HG02678 (cell line): ENCODE measurements at regions not wholly inside any gene's neighbourhood (a gene's known extent, or its start where the extent isn't known, plus 50 kb on each side); places are given as distances from the start of the nearest gene placed in this dataset.

Experiments
- ATAC-seq: cut with Tn5 transposase; IDR thresholded peaks from one replicate; pipeline ENCODE4 v1.9.1; 2021; ENCODE audit warnings: mild to moderate bottlenecking, moderate library complexity; ENCODE audit not compliant: unreplicated experiment

DNA sequence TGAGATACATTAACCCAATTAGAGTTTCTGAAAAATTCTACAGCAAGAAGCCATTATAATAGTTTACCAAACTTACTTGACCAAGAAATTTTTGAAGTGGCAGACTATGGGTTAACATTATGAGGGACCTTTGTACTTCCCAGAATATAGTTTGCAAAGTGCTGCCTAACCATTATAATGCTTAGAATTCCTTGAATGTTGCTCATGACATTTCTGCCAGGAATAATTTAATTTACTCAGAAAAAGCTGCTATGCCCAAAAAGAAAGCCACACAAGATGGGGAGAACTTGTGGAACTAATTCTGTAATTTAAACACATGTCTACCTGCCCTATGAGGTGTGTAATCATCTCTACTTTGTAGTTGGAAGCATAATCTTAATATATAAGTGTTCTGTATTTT, 58.1 kb upstream of the MYCBP2 start:
- ATAC-seq: no peak

DNA sequence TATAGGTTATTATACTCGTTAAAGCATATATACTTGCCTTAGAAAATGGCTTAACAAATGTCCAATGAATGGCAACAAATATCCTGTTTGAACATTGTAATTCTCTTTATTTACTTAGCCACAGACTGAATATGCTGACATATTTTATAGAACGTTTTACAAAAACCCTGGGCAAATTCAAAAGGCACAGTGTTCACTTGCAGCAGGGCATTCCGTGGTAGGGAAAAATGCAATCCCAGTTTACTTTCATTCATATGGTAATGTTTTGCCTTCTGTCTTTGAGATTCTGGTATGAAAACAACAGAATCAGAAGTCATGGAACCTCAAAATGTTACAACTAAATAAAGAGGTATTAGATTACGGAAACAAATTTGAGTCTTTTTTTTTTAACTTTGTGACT, 56.2 kb upstream of the MYCBP2 start:
- ATAC-seq: no peak

DNA sequence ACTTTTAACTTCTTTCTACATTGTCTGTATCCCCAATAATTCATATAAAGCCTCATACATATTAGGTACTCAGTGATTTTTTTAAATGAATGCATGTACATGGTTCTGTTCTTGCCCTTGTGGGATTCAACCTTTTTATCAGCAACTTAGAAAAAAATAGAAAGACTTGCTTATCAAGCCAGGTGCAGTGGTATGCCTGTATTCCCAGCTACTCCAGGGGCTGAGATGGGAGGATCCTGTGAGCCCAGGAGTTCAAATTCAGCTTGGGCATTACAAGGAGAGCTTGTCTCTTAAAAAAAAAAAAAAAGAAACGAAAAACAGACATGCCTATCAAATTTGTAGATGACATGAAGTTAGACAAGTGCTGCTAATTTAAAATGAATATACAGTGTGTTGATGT, 54.2 kb upstream of the MYCBP2 start:
- ATAC-seq: no peak

- ATAC-seq: no peak
Observed at GRCh38 chr13:77379508-77379907, 52.6 kb upstream of the MYCBP2 start.

DNA sequence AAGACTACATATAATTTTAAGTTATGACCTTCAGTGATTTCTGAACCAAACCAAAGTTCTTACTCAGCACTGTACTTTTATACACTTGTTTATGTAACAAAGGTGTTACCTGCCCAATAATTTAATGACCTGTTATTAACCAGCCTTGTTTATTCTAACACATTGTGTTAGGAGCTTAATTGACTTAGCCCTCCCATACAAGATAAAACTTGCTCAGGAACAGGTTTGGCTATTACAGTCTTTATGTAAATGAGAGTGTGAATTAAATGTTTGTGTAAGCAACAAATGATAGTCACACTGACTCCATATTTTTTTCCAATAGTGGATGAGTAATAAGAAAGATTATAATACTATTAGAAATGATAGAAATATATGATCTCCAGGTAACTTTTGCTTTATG, 51.8 kb upstream of the MYCBP2 start:
- ATAC-seq: no peak

DNA sequence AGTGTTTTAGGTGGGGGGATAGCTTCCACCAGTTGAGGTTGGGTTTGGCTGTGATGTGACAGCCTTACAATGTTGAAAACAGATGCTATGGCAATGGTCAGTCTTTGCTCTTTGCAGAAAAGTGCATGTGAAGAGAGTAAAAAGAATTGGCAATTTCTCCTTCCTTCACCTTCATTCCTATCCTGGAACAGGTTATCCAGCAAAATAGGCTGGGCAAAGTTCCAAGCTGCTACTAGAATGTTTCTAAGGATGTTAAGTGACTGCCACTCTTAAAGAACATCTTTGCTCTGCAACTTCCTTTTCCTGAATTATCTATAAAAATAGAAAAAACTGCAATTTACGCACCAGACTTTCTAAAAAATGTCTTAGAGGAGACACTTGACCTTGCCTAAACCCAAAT, 50.1 kb upstream of the MYCBP2 start:
- ATAC-seq: no peak
